NOMO-1 (cell line): ENCODE measurements at regions not wholly inside any gene's neighbourhood (a gene's known extent, or its start where the extent isn't known, plus 50 kb on each side); places are given as distances from the start of the nearest gene placed in this dataset.
A peak's percentile ranks its signal among the peaks of the same experiment; 100 is the strongest.

Experiments
- DNase-seq, 2 experiments: peaks; one replicate each; lab custom pipeline; 2025; ENCODE audit not compliant: unreplicated experiment in 2 of 2; lab: John Stamatoyannopoulos, UW

DNA sequence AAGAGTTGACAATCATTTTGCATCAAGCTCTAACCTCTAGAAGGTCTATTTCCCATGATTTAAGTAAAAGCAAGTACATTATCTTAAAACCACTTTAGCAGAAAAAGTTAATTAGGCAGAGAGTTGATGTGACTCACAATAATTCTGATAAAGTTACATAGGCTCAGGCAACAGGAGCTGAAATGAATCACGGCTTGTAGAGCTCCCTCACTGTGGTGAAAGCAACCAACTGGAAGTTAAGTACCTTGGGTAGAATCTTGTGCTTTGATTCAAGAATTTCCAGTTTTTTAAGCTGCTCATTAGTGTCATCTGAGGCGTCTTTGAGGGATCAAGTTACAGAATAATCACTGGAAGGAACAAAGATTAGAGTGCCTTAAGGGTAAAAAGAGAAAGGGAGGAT, 68.9 kb upstream of the NFE2L3 start:
- DNase-seq: no peak

GRCh38 chr7:26084418-26084817, 67.6 kb upstream of the NFE2L3 start:
- DNase-seq: no peak

DNA sequence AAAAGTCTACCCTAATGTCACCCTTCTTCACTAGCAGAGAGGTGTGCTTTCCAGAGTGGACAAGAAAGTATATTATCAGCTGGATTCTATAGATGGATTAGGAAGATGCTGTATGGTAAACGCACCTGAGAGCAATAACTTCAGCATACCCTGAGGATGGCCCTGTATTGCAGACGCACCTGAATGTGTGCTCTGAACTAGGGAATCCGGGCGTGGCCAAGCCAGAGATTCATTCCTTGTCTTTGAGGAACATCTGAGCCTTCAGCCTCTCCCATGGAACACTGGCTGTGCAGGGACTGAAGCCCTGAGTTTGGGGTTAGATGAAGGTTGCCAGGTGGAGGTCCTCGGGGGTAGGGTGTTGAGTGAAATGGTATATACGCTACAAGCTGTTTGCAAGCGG, 66.2 kb upstream of the NFE2L3 start:
- no peak for DNase-seq

- no peak for DNase-seq
These were observed 64.5 kb upstream of the NFE2L3 start for GRCh38 chr7:26087321-26088091.

- peak in 1 of 2 experiments; percentile 26 for DNase-seq
These were observed 62.5 kb upstream of the NFE2L3 start for GRCh38 chr7:26089469-26089868.

GRCh38 chr7:26090927-26091519, 61.0 kb upstream of the NFE2L3 start:
- DNase-seq: peak in 1 of 2 experiments; percentile 49

- DNase-seq: peak in 1 of 2 experiments; percentile 18
These were observed 60.1 kb upstream of the NFE2L3 start for GRCh38 chr7:26091933-26092332.

GRCh38 chr7:26093023-26093422, 59.0 kb upstream of the NFE2L3 start:
- no peak for DNase-seq

- no peak for DNase-seq
These were observed 55.9 kb upstream of the NFE2L3 start for GRCh38 chr7:26096136-26096535.

- DNase-seq: no peak
These were observed 53.9 kb upstream of the NFE2L3 start for GRCh38 chr7:26097837-26098668.

GRCh38 chr7:26099236-26099635, 52.8 kb upstream of the NFE2L3 start:
- peak in 1 of 2 experiments; percentile 6 for DNase-seq

DNA sequence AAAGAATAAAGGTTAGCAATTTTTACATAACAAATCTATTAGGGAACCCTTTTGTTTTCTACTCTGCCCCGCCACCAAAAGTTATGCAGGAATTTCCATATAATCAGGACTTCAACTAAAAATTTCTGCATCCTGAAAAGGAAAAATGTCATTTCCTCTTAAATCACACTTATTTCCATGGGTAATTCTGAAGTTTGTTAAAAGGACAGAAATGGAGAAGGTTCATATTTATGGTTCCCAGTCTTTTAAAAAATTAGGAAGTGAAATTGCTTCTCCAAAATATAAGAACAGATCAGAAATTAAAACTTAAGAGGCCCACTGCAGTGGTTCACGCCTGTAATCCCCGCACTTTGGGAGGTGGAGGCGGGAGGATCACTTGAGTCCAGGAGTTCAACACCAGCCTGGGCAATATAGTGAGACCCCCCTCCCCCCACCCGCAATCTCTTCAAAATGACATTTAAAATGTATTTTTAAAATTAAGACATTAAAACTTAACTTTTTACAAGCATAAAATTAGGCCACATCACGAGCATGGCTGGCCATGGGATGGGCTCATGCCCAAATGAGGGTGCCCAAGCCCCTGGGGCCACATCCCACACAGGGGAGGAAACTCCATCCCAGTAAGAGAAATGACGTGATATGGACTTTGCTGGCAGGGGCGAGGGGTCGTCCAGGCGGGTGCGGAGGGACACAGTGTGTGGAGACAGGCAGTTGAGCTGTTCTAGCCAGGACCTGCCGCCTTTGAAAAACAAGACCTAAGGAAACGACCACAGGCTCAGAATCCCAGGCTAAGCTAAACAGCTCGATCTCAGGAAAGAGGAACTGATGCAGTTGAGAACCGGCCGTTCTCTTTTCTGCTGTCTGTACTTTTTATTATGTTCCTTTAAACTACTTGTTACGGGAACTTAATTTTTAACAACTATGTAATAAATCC, 51.3 kb upstream of the NFE2L3 start:
- peak; percentile 62 to 80 for DNase-seq

DNA sequence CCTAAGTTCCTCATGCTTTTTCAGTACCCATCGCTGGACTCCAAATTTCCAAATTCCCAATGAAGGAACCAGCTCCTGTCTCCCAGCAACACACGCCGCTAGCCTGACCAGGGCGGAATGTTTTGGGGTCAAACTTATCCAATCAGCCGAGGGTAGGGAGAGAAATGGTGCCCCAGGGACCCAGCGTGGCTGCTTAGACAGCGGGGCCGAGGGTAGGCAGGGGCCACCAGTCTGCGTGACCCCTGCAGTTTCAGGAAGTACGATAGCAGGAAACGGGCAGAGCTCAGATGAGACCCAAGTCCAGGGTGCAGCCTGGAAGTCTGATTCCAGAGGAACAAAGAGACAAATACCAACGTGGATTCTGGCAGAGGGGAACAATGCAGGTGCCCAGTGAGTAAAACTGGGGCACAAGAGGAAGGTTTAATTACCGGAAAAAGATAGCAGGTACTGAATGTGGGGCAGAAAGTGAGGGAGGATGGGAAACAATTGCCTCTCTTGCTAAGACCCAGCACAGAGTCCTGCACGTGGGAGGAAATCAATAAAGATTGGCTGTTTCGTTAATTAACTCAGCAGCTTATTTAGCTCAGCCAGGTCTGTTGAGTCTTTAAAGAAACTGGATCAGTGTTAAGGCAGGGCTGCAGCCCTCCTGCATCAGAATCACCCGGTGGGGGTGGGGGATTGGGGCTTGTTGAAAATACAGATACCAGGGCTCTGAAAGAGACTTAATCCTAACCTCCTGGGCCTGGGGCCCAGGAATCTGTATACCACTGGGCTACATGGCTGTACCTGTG, 50.4 kb upstream of the NFE2L3 start:
- DNase-seq: peak; percentile 39 to 69

DNA sequence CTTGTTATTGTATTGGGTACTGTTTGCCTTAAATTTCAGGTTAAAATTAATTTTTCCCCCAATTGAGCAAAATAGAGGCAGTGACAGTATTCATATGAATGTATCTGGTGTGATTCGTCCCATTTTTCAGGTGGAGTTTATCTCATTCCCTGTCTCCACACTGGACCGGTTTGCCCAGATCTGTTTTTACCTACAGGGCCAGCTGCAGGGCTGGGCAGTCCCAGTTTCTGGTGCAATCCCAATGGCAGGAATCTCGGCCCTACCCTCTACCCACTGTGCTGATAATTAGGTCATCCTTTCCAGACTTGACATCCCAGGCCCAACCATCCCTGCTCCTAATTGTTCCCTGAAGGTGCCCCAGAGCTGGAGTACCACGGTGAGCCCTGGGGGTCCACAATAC, 49.8 kb upstream of the NFE2L3 start:
- DNase-seq: no peak
